ENCODE measurements at regions not wholly inside any gene's neighbourhood (a gene's known extent, or its start where the extent isn't known, plus 50 kb on each side); places are given as distances from the start of the nearest gene placed in this dataset.
"Not testable (repeated sequence)": the region's sequence is repeated elsewhere in the genome, so short reads cannot be mapped to it uniquely, and the experiment has no call there.

DNA sequence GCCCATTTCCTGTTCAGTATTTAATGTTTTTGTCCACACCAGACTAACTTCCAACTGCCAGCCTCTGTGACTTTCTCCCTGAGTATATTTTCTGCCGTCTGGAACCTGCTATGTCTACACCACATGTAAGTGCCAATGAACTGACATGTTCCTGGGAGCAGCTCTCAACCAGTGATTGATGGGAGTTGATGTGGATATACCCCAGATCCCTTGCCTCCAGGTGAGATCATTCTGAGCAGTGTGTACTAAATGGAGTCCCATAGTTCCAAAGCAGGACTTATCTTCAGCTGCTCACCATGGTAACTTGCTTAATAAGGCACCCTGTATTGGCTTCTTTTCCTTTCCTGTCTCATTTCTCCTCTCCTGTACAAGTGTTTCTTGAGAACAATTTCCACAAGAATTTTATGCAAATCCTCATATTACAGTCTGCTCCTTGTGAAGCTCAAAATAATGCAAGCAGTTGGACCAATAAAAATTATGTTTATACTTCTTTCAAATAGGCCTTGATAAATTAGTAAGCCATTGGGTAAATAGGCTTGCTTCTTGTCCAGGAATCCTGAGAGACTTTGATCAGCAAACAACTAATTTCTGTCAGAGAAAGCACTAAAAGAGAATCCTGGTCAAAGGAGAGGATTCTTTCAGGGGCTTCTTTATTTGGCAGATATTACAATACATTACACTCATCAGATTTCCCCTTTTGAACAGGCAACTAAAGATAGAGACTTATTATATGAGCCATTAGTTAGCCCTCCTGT lies 911.7 kb upstream of the NDST4 start:
- Mint-ChIP-seq H3K4me3 (no peak overlapping the region), H3K36me3 (no peaks in the 10 kb centered on the region), H3K4me1 (no peaks in the 10 kb centered on the region), H3K9me3 (peaks cover 6% of the 10 kb centered on the region), H3K27ac (no peak overlapping the region)
- ATAC-seq (no peak), DNase-seq (ENCODE audit: low spot score in 2 of 2) (no peak)

DNA sequence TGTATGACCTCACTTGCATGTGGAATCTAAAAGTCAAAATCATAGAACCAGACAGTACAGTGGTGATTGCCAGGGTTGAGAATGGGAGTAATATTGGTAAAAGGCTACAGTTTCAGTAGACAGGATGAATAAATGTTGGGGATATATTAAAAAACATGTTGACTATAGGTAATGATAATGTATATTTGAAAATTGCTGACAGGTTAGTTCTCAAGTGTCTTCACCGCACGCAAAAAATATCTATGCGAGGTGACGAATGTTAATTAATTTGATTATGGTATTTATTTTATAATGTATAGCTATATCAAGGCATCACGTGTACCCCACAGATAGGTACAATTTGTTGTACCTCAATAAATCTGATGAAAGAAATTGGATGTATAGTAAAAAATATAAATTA lies 909.6 kb upstream of the NDST4 start:
- no peak for ATAC-seq
- no peak for DNase-seq (ENCODE audit: low spot score in 2 of 2)
- Mint-ChIP-seq H3K27ac (no peak overlapping the region), H3K4me3 (no peak overlapping the region), H3K9me3 (peaks cover 13% of the 10 kb centered on the region), H3K36me3 (no peaks in the 10 kb centered on the region), H3K4me1 (no peaks in the 10 kb centered on the region)

DNA sequence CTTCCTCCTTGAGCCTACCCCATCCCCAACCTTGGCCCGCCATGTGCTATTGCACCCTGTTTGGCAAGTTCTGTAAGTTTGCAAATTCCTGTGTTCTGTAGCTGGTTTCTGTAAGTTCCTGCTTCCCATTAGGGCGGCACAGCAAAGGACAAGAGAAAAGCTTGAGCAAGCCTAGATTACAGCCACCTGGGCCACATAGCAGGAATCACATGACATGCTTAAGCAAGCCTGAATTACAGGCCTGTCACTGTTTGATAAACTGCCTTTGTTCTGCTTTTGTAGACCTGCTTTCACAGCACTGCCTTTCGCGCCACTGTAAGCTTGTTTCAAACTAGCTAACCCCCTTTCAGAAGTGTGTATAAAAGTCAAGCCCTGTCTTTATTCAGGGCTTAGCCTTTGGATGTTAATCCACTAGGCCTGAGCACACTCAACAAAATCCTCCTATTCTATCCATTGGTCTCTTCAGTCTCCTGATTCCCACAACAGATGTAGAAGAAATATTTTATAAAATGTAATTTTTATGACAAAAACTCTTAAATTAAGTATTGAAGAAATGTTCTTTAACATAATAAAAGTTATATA lies 906.8 kb upstream of the NDST4 start:
- Mint-ChIP-seq H3K27ac (no peak overlapping the region), H3K9me3 (peaks cover 26% of the 10 kb centered on the region), H3K36me3 (no peaks in the 10 kb centered on the region), H3K4me3 (no peak overlapping the region), H3K4me1 (no peaks in the 10 kb centered on the region)
- DNase-seq (ENCODE audit: low spot score in 2 of 2) (no peak), ATAC-seq (no peak)

DNA sequence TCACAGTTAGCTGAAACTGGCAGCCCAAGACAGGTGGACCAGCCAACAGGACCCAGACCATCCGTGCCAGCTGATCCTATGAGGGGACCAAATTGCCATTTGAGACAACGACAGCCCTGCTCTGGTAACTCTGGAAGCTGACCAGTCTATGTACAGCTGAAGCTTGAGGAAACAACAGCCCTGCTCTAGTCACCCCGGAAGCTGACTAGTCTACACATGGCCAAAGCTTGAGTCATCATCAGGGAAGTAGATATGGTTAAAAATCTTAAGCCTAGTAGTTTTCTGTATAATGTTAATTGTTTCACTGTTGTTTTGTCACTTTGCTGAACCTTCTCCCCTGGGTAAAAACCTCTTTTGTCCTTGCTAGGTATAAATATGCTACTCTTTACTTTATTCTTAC lies 905.4 kb upstream of the NDST4 start:
- Mint-ChIP-seq H3K4me3 (no peak overlapping the region), H3K36me3 (no peaks in the 10 kb centered on the region), H3K27ac (no peak overlapping the region), H3K4me1 (no peaks in the 10 kb centered on the region), H3K9me3 (peaks cover 33% of the 10 kb centered on the region)
- no peak for DNase-seq (ENCODE audit: low spot score in 2 of 2)
- ATAC-seq, result no peak

DNA sequence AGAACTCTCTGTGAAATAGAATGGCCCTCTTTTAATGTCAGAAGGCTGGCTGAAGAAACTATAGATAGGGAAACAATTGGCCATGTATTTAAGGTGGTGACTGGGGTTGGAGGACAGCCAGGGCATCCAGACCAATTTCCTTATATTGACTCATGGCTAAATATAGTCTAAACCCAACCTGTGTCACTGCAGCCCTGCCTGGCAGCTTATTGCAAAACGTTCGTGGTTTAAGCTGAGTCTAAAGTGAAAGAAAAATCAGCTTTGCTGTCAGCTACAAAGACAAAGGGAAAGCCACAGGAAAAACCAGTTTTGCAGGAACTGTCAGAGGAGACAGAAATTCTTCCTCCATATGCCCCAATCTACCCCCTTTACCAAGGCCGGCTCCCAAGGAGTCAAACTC lies 902.8 kb upstream of the NDST4 start:
- no peak for ATAC-seq
- H3K9me3 Mint-ChIP-seq, result peaks cover 38% of the 10 kb centered on the region

DNA sequence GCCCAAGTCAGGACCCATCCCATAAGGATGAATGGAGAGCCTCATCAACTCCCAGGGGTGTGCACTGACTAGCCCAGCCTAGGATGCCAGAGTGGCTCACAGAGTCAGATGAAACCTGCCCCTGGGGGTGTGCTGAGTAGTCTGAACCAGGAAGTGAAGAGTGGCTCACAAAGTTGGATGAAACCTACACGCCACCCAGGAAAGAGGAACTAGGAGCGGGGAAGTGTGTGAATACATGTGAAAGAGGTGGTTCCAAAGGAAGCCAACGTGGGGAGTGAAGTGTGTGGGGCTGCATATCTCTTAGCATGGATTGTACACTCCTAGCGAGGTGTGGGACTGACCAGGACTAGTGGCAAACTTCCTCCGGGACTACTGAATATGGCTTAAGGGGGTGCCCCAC lies 902.1 kb upstream of the NDST4 start:
- no peak overlapping the region for H3K4me3 Mint-ChIP-seq
- no peak for DNase-seq (ENCODE audit: low spot score in 2 of 2)
- no peak for ATAC-seq

More for the DNA sequence above, 902.8 kb upstream of the NDST4 start:
- Mint-ChIP-seq H3K36me3 (no peaks in the 10 kb centered on the region), H3K4me1 (no peaks in the 10 kb centered on the region), H3K4me3 (no peak overlapping the region), H3K27ac (no peak overlapping the region)
- DNase-seq (ENCODE audit: low spot score in 2 of 2), result no peak

DNA sequence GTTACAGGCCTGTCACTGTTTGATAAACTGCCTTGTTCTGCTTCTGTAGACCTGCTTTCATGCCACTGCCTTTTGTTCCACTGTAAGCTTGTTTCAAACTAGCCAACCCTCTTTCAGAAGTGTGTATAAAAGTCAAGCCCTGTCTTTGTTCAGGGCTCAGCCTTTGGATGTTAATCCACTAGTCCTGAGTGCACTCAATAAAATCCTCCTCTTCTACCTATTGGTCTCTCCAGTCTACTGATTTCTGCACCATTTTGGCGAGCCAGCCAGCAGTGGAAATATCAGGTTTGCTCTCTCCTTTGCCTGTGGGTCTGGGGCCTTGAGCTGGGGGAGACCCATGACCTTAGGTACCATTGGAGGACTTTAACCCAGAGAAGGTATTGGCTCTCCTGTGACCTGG lies 901.6 kb upstream of the NDST4 start:
- Mint-ChIP-seq H3K9me3 (peaks cover 36% of the 10 kb centered on the region), H3K36me3 (no peaks in the 10 kb centered on the region), H3K4me1 (no peaks in the 10 kb centered on the region), H3K27ac (no peak overlapping the region), H3K4me3 (no peak overlapping the region)
- no peak for DNase-seq (ENCODE audit: low spot score in 2 of 2)
- ATAC-seq, result no peak

More for the DNA sequence above, 902.1 kb upstream of the NDST4 start:
- Mint-ChIP-seq H3K27ac (no peak overlapping the region), H3K36me3 (no peaks in the 10 kb centered on the region), H3K9me3 (peaks cover 36% of the 10 kb centered on the region), H3K4me1 (no peaks in the 10 kb centered on the region)

DNA sequence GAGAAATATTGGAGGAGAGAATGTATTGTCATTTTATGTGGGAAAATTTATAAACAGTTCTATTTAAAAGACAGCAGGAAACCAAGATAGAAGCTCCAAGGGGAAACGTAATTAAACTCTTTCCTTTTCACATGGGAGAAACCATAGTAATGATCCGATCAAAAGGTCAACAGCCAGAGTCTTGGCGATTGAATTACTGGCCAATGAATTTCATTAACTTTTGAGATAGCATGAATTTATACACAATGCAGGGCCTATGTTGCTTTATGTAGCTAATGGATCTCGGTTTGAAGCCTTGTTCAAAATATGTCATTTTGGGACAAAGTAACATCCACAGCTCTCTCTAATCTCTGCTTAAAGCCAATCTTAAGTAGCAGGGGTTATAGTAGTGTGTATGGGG lies 897.5 kb upstream of the NDST4 start:
- H3K27ac Mint-ChIP-seq, result no peak overlapping the region
- ATAC-seq, result no peak

DNA sequence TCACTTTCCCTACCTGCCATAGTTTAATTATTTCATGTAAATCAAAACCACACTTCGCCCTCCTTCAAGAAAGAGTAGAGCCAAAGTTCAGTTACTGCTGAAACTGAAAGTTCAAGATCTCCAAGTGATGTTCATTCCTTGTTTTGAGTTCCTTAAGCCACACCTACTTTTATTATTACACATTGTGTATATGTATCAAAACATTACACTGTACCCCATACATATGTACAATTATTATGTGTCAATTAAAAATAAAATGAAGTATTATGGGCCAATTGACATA lies 892.3 kb upstream of the NDST4 start:
- Mint-ChIP-seq H3K4me3 (no peak overlapping the region), H3K27ac (no peak overlapping the region), H3K9me3 (no peaks in the 10 kb centered on the region), H3K4me1 (no peaks in the 10 kb centered on the region), H3K36me3 (no peaks in the 10 kb centered on the region)
- ATAC-seq (no peak), DNase-seq (ENCODE audit: low spot score in 2 of 2) (no peak)

More for the DNA sequence above, 897.5 kb upstream of the NDST4 start:
- Mint-ChIP-seq H3K36me3 (no peaks in the 10 kb centered on the region), H3K9me3 (peaks cover 24% of the 10 kb centered on the region), H3K4me1 (no peaks in the 10 kb centered on the region), H3K4me3 (no peak overlapping the region)
- DNase-seq (ENCODE audit: low spot score in 2 of 2), result no peak

DNA sequence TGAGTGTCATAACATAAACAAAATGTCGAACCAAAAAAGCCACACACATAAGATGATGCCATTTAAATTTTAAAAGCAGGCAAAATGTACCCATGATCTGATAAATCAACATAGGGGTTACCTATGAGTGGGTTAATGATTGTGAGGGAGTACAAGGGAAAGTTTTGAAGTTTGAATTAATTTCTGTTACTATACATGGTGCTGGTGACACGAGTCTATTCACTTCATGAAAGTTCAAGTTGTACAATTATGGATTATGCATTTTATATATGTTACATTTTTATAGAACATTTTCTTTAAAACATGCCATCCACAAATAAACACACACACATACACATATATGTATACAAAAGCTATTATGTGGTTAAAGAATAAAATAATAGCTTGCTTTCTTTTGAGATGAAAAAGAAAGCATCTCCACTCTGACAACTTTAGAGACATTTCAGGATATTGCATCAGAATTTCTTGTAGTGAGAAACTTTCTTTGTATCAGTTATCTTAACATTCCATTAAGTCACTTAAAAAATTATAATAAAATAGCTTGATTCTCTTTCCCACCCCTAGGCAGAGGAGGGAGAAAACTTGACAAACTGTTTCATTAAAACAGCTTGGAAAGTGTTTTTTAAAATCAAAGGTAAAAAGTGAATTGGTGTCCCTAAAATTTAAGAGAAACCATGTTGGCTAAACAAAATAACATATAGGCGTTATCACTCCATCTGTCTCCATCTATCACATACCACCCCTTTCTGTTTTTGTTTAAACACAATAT lies 891.8 kb upstream of the NDST4 start:
- no peak for ATAC-seq
- Mint-ChIP-seq H3K4me1 (no peaks in the 10 kb centered on the region), H3K36me3 (no peaks in the 10 kb centered on the region), H3K27ac (no peak overlapping the region), H3K4me3 (no peak overlapping the region), H3K9me3 (no peaks in the 10 kb centered on the region)
- DNase-seq (ENCODE audit: low spot score in 2 of 2), result no peak

DNA sequence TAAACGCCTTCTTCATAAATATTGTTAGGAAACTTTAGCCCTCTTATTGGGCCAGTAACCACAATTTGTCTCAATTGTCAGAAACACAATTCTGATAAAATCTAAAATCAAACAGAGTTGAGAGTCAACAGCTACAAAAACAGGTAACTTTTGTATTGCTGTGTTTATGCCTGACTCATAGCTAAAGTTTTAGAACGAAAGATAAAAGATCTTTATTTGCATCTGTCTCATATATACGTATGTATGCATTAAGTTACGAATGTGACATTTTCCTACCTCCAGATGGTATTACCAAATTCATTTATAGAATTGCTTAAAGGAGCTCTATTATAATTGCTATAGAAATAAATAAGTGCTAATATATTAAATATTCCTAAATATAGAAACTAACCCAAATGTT lies 887.9 kb upstream of the NDST4 start:
- H3K4me1 Mint-ChIP-seq, result no peaks in the 10 kb centered on the region
- DNase-seq (ENCODE audit: low spot score in 2 of 2) (no peak), ATAC-seq (no peak)
- H3K27ac Mint-ChIP-seq, result no peak overlapping the region
- no peaks in the 10 kb centered on the region for H3K36me3 Mint-ChIP-seq
- H3K9me3 Mint-ChIP-seq, result no peaks in the 10 kb centered on the region
- no peak overlapping the region for H3K4me3 Mint-ChIP-seq

DNA sequence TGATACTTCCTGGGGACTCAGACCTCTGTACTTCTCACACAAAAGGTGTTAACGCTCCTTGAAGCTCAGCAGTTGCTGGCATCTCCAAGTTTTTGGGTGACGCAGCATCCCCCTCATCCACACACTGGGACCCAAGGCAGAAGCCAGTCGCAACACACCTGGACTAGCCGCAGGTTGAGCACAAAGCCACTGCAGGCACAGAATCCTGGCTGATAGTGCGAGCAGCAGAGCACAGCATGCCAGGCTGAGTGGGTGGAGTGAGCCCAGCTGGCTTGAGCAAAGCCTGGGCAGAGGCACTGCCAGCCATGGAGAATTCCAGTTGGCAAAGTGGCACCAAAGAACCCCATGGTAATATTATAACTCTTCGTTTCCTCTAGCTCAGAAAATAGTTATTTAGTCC lies 873.2 kb upstream of the NDST4 start:
- Mint-ChIP-seq H3K4me3 (no peak overlapping the region), H3K36me3 (no peaks in the 10 kb centered on the region), H3K4me1 (no peaks in the 10 kb centered on the region), H3K27ac (no peak overlapping the region), H3K9me3 (peaks cover 2% of the 10 kb centered on the region)
- no peak for DNase-seq (ENCODE audit: low spot score in 2 of 2)
- peak; percentile 21 for ATAC-seq

DNA sequence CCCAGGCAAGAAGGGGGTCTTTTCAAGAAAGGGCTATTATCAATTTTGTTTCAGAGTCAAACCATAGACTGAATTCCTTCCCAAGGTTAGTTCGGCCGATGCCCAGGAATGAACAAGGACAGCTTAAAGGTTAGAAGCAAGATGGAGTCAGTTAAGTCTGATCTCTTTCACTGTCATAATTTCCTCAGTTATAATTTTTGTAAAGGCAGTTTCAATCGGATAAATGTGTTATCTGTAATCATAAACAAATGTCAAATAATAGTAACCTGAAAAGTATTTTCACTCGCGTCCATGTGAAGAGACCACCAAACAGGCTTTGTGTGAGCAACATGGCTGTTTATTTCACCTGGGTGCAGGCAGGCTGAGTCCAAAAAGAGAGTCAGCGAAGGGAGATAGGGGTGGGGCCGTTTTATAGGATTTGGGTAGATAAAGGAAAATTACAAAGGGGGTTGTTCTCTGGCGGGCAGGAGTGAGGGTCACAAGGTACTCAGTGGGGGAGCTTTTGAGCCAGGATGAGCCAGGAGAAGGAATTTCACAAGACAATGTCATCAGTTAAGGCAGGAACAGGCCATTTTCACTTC lies 862.1 kb upstream of the NDST4 start:
- H3K4me3 Mint-ChIP-seq; H3K36me3 Mint-ChIP-seq; H3K4me1 Mint-ChIP-seq; H3K9me3 Mint-ChIP-seq; DNase-seq (ENCODE audit: low spot score in 2 of 2); H3K27ac Mint-ChIP-seq; ATAC-seq: not testable (repeated sequence)

DNA sequence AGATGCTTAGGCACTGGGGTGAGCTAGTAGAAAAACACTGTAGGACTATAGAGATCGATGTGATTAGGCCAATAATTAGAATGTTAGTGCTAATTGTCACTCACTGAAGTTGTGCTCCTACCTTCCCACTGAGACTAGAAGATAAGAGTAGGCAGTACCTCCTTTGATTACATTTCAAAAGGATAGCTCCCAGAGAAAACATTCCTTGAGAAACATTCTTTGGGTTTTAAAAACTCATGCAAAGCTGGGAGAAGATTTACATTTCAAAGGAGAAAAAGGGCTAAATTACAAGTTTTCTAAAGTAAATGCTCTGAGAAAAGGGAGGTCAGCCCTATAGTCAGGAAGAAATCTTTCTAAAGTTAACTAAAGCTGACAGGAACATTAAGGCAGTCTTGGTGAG lies 860.3 kb upstream of the NDST4 start:
- no peaks in the 10 kb centered on the region for H3K4me1 Mint-ChIP-seq
- DNase-seq (ENCODE audit: low spot score in 2 of 2), result no peak
- no peak for ATAC-seq
- no peak overlapping the region for H3K4me3 Mint-ChIP-seq
- H3K9me3 Mint-ChIP-seq, result no peaks in the 10 kb centered on the region
- no peak overlapping the region for H3K27ac Mint-ChIP-seq
- no peaks in the 10 kb centered on the region for H3K36me3 Mint-ChIP-seq

DNA sequence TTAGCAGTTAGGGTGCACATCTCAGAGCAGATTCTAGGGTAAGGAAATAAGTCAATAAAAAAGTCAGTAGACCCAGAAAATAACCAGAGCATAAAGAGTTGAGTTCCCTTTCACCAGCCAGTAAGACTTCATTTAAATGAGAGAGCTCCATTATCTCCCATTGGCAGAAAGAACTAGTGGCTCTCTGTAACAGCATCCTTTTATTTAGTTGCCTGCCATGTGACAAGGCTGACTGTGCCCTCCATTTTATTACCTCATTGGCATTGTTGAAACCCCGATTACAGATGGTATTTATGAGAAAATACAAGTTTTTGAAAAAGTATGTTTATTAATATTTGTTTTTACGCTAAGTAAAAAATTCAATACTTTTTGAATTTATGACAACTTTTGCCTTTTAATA lies 859.5 kb upstream of the NDST4 start:
- Mint-ChIP-seq H3K36me3 (no peaks in the 10 kb centered on the region), H3K9me3 (no peaks in the 10 kb centered on the region), H3K27ac (no peak overlapping the region), H3K4me3 (no peak overlapping the region), H3K4me1 (no peaks in the 10 kb centered on the region)
- DNase-seq (ENCODE audit: low spot score in 2 of 2) (no peak), ATAC-seq (no peak)

DNA sequence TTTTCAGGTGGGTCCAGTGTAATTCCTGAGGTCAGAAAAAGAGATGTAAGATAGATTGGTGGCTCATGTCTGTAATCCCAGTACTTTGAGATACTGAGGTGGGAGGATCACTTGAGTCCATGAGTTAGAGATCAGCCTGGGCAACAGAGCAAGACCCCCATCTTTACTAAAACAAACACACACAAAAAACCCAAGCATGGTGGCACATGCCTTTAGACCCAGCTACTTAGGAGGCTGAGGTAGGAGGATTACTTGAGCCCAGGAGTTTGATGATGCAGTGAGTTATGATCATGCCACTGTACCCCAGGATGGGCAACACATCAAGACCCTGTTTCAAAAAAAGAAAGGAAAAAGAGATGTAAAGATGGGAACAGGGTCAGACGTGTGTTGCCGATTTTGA lies 857.4 kb upstream of the NDST4 start:
- no peaks in the 10 kb centered on the region for H3K9me3 Mint-ChIP-seq
- H3K27ac Mint-ChIP-seq, result no peak overlapping the region

More for the DNA sequence above, 857.4 kb upstream of the NDST4 start:
- Mint-ChIP-seq H3K4me1 (no peaks in the 10 kb centered on the region), H3K36me3 (no peaks in the 10 kb centered on the region), H3K4me3 (no peak overlapping the region)
- DNase-seq (ENCODE audit: low spot score in 2 of 2), result no peak
- ATAC-seq, result no peak

Measured in stimulated activated effector memory CD8-positive, alpha-beta T cell treated with anti-CD3 and anti-CD28 coated beads, Interleukin-12 subunit alpha, Interleukin-12 subunit beta, amount 100 ng/mL, for 72 hours (primary cell).